Psoas muscle (tissue), 7 donors: ENCODE measurements at regions not wholly inside any gene's neighbourhood (a gene's known extent, or its start where the extent isn't known, plus 50 kb on each side); places are given as distances from the start of the nearest gene placed in this dataset.

Experiments
- ATAC-seq, 4 donors: fragments of 200-7000 bp; cut with Tn5 transposase; one replicate each; pipeline ENCODE4 v1.9.1; 2020; ENCODE audit warnings: moderate library complexity in 3 of 4, mild to moderate bottlenecking in 2 of 4
- DNase-seq, 2 donors: peaks; one replicate each; pipeline ENCODE4 v3.0.0-alpha.2; 2020
- H3K27ac ChIP-seq: fragments of 200-600 bp; one replicate; pipeline ENCODE4 v1.8.0; 2022
- H3K27me3 ChIP-seq, 3 donors: fragments of 200-600 bp in 1 of 3; one replicate each; pipeline versions ENCODE4 v1.6.1 to v1.8.0; 2013 to 2022; ENCODE audit warnings: low read length in 2 of 3, mild to moderate bottlenecking in 2 of 3, moderate library complexity in 1 of 3; ENCODE audit not compliant: insufficient read depth in 3 of 3
- H3K36me3 ChIP-seq, 2 donors: fragments of 200-600 bp in 1 of 2; one replicate each; pipeline versions ENCODE4 v1.6.1 to v1.8.0; 2013 to 2022; ENCODE audit warnings: low read depth in 1 of 2, mild to moderate bottlenecking in 1 of 2, moderate library complexity in 1 of 2; ENCODE audit not compliant: insufficient read depth in 1 of 2
- H3K4me1 ChIP-seq: fragments of 200-600 bp; one replicate; pipeline ENCODE4 v1.8.0; 2022
- H3K4me3 ChIP-seq: fragments of 200-600 bp; one replicate; pipeline ENCODE4 v1.8.0; 2022; ENCODE audit warnings: mild to moderate bottlenecking
- H3K9me3 ChIP-seq: fragments of 200-600 bp; one replicate; pipeline ENCODE4 v1.8.0; 2022
- CTCF ChIP-seq: fragments of 200-600 bp; IDR thresholded peaks from one replicate; pipeline ENCODE4 v1.8.0; 2022; ENCODE audit warnings: antibody characterized with exemption
- WGBS, 3 donors: extraction: QIAGEN DNeasy Blood & Tissue Kit; methylation state at CpG; one replicate each; pipeline versions ENCODE4 v1.1.6 to v1.1.7; 2013; 5-methylcytosine and 5-hydroxymethylcytosine counted together
- intact Hi-C, 2 donors: fragments of 100-400 bp; cut with DNase I; formaldehyde crosslinking; loops; one replicate each; pipeline versions ENCODE4 v1.11.0 to v1.14.2; 2022
- donor health status: healthy with polysubstance abuse.
- donor health status: DM: no; HTN: no; CAD: no; lungs with moderate emphysema.
- donor health status: Bipolar disorder and iron deficiency.
- donor health status: healthy.
- donor health status: DM: yes; HTN: yes; CAD: no.
- donor health status: DM: no; HTN: no; CAD: no.
- donor health status: DM: yes; HTN: yes; CAD: no.

GRCh38 chr6:21836772-21837425 lies 243.3 kb downstream of the SOX4 start:
- Histone ChIP-seq H3K36me3 (no peaks in the 10 kb centered on the region), H3K27ac (no peak overlapping the region), H3K9me3 (no peaks in the 10 kb centered on the region), H3K4me1 (no peaks in the 10 kb centered on the region), H3K4me3 (no peak overlapping the region), H3K27me3 (no peaks in the 10 kb centered on the region)
- no peak for DNase-seq
- no peak for TF ChIP-seq CTCF
- intact Hi-C loops, result no loop called here
- WGBS, 3 donors, result 74 to 82% (median 77%) methylated on average over 6 of the region's 6 CpGs
- ATAC-seq, result no peak

GRCh38 chr6:21840428-21840827 lies 246.9 kb downstream of the SOX4 start:
- Histone ChIP-seq H3K9me3 (no peaks in the 10 kb centered on the region), H3K4me1 (peaks cover 8% of the 10 kb centered on the region), H3K27me3 (no peaks in the 10 kb centered on the region), H3K4me3 (no peak overlapping the region), H3K27ac (no peak overlapping the region), H3K36me3 (no peaks in the 10 kb centered on the region)
- ATAC-seq (no peak), DNase-seq (no peak)
- 69 to 86% (median 76%) methylated on average over 2 of the region's 2 CpGs for WGBS, 3 donors
- intact Hi-C loops, result no loop called here
- no peak for TF ChIP-seq CTCF

- intact Hi-C loops, result no loop called here
- no peak overlapping the region for H3K27ac ChIP-seq
- WGBS, 3 donors, result 63 to 80% (median 63%) methylated on average over 1 of the region's 1 CpG
Measured at GRCh38 chr6:21842875-21843645, 249.5 kb downstream of the SOX4 start.

GRCh38 chr6:21844120-21844917 lies 250.8 kb downstream of the SOX4 start:
- H3K9me3 ChIP-seq, result no peaks in the 10 kb centered on the region
- no peak overlapping the region for H3K4me3 ChIP-seq
- 75 to 83% (median 78%) methylated on average over 10 of the region's 10 CpGs for WGBS, 3 donors
- no peaks in the 10 kb centered on the region for H3K36me3 ChIP-seq
- peaks cover 17% of the 10 kb centered on the region for H3K4me1 ChIP-seq
- intact Hi-C loops, result no loop called here
- TF ChIP-seq CTCF, result no peak
- H3K27ac ChIP-seq, result no peak overlapping the region
- no peak for DNase-seq
- ATAC-seq, result no peak
- H3K27me3 ChIP-seq, result no peaks in the 10 kb centered on the region

More at GRCh38 chr6:21842875-21843645, 249.5 kb downstream of the SOX4 start:
- no peak for TF ChIP-seq CTCF
- Histone ChIP-seq H3K4me1 (peaks cover 17% of the 10 kb centered on the region), H3K9me3 (no peaks in the 10 kb centered on the region), H3K36me3 (no peaks in the 10 kb centered on the region), H3K4me3 (no peak overlapping the region), H3K27me3 (no peaks in the 10 kb centered on the region)
- no peak for ATAC-seq
- DNase-seq, result no peak
